ENCODE measurements at regions not wholly inside any gene's neighbourhood (a gene's known extent, or its start where the extent isn't known, plus 50 kb on each side); places are given as distances from the start of the nearest gene placed in this dataset.
"Not testable (repeated sequence)": the region's sequence is repeated elsewhere in the genome, so short reads cannot be mapped to it uniquely, and the experiment has no call there.

GRCh38 chr12:131409211-131409610, 301.7 kb upstream of the SFSWAP start:
- no peak overlapping the region for H3K4me3 ChIP-seq (ENCODE audit: low read depth, low read length)
- no peak for DNase-seq (ENCODE audit: low read depth)
- TF ChIP-seq, protein P1, sequence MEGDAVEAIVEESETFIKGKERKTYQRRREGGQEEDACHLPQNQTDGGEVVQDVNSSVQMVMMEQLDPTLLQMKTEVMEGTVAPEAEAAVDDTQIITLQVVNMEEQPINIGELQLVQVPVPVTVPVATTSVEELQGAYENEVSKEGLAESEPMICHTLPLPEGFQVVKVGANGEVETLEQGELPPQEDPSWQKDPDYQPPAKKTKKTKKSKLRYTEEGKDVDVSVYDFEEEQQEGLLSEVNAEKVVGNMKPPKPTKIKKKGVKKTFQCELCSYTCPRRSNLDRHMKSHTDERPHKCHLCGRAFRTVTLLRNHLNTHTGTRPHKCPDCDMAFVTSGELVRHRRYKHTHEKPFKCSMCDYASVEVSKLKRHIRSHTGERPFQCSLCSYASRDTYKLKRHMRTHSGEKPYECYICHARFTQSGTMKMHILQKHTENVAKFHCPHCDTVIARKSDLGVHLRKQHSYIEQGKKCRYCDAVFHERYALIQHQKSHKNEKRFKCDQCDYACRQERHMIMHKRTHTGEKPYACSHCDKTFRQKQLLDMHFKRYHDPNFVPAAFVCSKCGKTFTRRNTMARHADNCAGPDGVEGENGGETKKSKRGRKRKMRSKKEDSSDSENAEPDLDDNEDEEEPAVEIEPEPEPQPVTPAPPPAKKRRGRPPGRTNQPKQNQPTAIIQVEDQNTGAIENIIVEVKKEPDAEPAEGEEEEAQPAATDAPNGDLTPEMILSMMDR (IDR thresholded peaks at IDR 0.05; ENCODE audit: low read depth, low read length): no peak
- TF ChIP-seq MAX (IDR thresholded peaks at IDR 0.05; ENCODE audit: low read depth, low read length) (no peak), POLR2A (IDR thresholded peaks at IDR 0.05; ENCODE audit: extremely low read depth, insufficient read length) (no peak), MYC (IDR thresholded peaks at IDR 0.05; ENCODE audit: low read depth, low read length) (no peak)

DNA sequence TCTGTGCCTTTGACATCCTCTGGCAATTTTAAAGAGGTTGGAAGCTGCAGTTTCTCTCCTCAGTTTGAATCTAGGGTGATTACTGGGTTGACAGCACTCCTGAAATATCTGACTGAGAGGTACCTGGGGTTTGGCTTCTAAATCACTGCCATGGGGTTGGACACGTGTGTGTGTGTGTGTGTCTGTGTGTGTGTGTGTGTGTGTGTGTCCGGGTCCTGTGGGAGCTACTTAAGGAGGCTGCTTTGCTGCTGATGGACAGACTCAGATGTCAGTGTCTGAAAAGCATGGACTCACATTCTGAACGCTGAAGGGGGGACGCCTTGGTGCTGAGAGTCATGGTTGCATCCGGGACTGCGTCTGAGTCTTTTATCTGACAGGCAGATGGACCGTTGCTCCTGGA, 299.1 kb upstream of the SFSWAP start:
- not testable (repeated sequence) for DNase-seq (ENCODE audit: low read depth); H3K4me3 ChIP-seq (ENCODE audit: low read depth, low read length)

DNA sequence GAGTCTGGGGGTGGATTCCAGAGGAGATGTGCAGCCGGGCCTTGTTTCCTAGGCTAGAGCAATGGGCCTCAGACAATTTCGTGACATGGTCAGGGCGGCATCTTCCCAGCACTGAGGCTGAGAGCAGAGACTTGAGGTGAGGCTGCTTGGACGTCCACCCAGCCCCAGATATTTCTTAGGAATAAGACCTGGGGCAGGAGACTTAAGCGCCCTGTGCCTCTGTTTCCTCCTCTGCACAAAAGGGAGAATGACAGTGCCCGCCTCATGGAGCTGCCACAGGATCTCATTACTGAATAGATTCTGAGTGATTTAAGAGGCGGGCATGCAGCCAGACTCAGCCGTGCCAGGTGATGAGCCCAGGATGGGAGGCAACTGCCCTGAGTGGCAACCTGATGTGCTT, 297.9 kb upstream of the SFSWAP start:
- TF ChIP-seq MAX (IDR thresholded peaks at IDR 0.05; ENCODE audit: low read depth, low read length): no peak
- no peak for TF ChIP-seq POLR2A (IDR thresholded peaks at IDR 0.05; ENCODE audit: extremely low read depth, insufficient read length)
- no peak for DNase-seq (ENCODE audit: low read depth)
- H3K4me3 ChIP-seq (ENCODE audit: low read depth, low read length): no peak overlapping the region

- TF ChIP-seq, protein P1 (IDR thresholded peaks at IDR 0.05; ENCODE audit: low read depth, low read length): no peak
- TF ChIP-seq POLR2A (IDR thresholded peaks at IDR 0.05; ENCODE audit: extremely low read depth, insufficient read length): no peak
- TF ChIP-seq MYC (IDR thresholded peaks at IDR 0.05; ENCODE audit: low read depth, low read length): no peak
- no peak for TF ChIP-seq MAX (IDR thresholded peaks at IDR 0.05; ENCODE audit: low read depth, low read length)
- no peak for DNase-seq (ENCODE audit: low read depth)
- H3K4me3 ChIP-seq (ENCODE audit: low read depth, low read length): no peak overlapping the region
These were observed 297.4 kb upstream of the SFSWAP start for GRCh38 chr12:131413471-131413870.

- DNase-seq (ENCODE audit: low read depth); H3K4me3 ChIP-seq (ENCODE audit: low read depth, low read length): not testable (repeated sequence)
These were observed 296.6 kb upstream of the SFSWAP start for GRCh38 chr12:131414155-131414922.

DNA sequence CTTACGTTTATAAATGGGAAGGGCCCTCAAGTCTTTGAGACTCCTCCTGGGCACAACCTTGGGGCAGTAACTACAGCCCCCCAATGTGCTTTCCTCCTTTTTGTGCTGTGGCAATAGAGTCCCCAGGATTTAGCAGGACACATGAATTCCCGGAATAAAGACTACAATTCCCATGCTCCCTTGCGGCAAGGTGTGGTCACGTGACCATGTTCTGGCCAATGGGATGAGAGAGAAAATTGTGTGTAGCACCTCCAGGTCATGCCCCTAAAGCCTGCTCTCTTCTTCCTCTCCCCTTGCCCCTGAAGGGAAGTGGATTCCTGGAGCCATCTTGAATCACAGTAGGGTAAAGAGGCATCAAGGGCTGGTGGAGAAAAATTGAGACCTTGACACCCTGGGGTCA, 295.1 kb upstream of the SFSWAP start:
- no peak overlapping the region for H3K4me3 ChIP-seq (ENCODE audit: low read depth, low read length)
- DNase-seq (ENCODE audit: low read depth): peak; percentile 32
- no peak for TF ChIP-seq MAX (IDR thresholded peaks at IDR 0.05; ENCODE audit: low read depth, low read length)
- TF ChIP-seq, protein P1 (IDR thresholded peaks at IDR 0.05; ENCODE audit: low read depth, low read length): no peak
- no peak for TF ChIP-seq MYC (IDR thresholded peaks at IDR 0.05; ENCODE audit: low read depth, low read length)
- TF ChIP-seq POLR2A (IDR thresholded peaks at IDR 0.05; ENCODE audit: extremely low read depth, insufficient read length): no peak

DNA sequence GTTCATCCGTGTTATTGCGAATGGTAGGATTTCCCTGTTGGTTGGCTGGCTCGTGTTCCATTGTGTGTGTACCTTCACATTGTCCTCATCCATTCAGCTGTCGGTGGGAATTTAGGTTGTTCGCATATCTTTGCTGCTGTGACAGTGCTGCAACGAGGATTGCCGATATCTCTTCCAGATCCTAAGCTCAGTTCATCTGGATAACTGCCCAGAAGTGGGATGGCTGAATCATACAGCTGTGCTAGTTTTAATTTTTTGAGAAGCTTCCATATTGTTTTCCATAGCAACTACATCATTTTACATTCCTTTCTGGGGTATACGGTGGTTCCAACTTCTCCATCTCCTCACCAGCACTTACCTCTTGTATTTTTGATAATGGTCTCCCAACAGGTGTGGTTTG, 292.8 kb upstream of the SFSWAP start:
- TF ChIP-seq POLR2A (IDR thresholded peaks at IDR 0.05; ENCODE audit: extremely low read depth, insufficient read length): no peak
- TF ChIP-seq, protein P1 (IDR thresholded peaks at IDR 0.05; ENCODE audit: low read depth, low read length): no peak
- TF ChIP-seq MYC (IDR thresholded peaks at IDR 0.05; ENCODE audit: low read depth, low read length): no peak
- DNase-seq (ENCODE audit: low read depth): no peak
- H3K4me3 ChIP-seq (ENCODE audit: low read depth, low read length): no peak overlapping the region

Measured in NB4 (cell line).